K562 (cell line): ENCODE measurements at regions not wholly inside any gene's neighbourhood (a gene's known extent, or its start where the extent isn't known, plus 50 kb on each side); places are given as distances from the start of the nearest gene placed in this dataset.

Experiments used
- ATF7 ChIP-seq: fragments of 450-650 bp; IDR thresholded peaks from 2 replicates; pipeline ENCODE4 v1.7.1; 2014; ENCODE audit warnings: mild to moderate bottlenecking, moderate library complexity
- ZFP30 ChIP-seq: fragments of 250-450 bp; sonication (Bioruptor Pico); IDR thresholded peaks from 2 replicates; pipeline ENCODE4 v1.8.0; 2022; ENCODE audit warnings: moderate library complexity, mild to moderate bottlenecking, inconsistent platforms, borderline replicate concordance
- ZNF212 ChIP-seq: fragments of 450-650 bp; formaldehyde crosslinking; IDR thresholded peaks from 2 replicates; pipeline ENCODE4 v1.4.0; 2020; ENCODE audit warnings: mild to moderate bottlenecking
- ZNF785 ChIP-seq: fragments of 250-450 bp; sonication (Bioruptor Pico); IDR thresholded peaks from 2 replicates; pipeline ENCODE4 v1.4.0; 2020; ENCODE audit warnings: mild to moderate bottlenecking
- TF ChIP-seq, protein P1 (sequence below): sonication (generic); formaldehyde crosslinking; IDR thresholded peaks from 2 replicates; pipeline ENCODE4 v1.8.1; 2023; ENCODE audit warnings: mild to moderate bottlenecking, missing genetic modification reagents

DNA sequence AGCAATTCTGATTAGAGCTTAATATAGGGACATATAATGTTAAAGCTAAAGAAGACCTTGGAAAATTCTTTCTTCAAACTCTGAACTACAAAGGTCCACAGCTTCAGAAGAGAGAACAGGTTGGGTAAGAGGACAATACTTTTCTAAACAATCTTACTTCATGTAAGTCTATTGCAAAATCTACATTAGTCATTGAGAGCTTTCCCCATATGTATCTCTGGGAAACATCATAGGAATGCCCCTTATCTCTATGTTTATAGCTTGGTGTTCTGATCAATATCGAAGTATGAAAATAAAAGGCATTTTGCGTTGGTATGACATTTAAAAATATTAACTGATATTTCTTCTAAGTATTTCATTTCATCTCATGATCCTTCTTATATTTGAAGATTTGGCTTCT lies 962.6 kb downstream of the AACS start:
- TF ChIP-seq ZNF785 (CRISPR knock-in tag) (no peak), ZFP30 (no peak), ATF7 (no peak), ZNF212 (CRISPR knock-in tag) (no peak)
- TF ChIP-seq, protein P1, sequence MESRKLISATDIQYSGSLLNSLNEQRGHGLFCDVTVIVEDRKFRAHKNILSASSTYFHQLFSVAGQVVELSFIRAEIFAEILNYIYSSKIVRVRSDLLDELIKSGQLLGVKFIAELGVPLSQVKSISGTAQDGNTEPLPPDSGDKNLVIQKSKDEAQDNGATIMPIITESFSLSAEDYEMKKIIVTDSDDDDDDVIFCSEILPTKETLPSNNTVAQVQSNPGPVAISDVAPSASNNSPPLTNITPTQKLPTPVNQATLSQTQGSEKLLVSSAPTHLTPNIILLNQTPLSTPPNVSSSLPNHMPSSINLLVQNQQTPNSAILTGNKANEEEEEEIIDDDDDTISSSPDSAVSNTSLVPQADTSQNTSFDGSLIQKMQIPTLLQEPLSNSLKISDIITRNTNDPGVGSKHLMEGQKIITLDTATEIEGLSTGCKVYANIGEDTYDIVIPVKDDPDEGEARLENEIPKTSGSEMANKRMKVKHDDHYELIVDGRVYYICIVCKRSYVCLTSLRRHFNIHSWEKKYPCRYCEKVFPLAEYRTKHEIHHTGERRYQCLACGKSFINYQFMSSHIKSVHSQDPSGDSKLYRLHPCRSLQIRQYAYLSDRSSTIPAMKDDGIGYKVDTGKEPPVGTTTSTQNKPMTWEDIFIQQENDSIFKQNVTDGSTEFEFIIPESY (CRISPR knock-in tag), result no peak
